MV-4-11 (cell line): ENCODE measurements at regions not wholly inside any gene's neighbourhood (a gene's known extent, or its start where the extent isn't known, plus 50 kb on each side); places are given as distances from the start of the nearest gene placed in this dataset.
"Not testable (repeated sequence)": the region's sequence is repeated elsewhere in the genome, so short reads cannot be mapped to it uniquely, and the experiment has no call there.

Experiments used
- DNase-seq: peaks from one replicate; lab custom pipeline; 2025; lab: John Stamatoyannopoulos, UW

DNA sequence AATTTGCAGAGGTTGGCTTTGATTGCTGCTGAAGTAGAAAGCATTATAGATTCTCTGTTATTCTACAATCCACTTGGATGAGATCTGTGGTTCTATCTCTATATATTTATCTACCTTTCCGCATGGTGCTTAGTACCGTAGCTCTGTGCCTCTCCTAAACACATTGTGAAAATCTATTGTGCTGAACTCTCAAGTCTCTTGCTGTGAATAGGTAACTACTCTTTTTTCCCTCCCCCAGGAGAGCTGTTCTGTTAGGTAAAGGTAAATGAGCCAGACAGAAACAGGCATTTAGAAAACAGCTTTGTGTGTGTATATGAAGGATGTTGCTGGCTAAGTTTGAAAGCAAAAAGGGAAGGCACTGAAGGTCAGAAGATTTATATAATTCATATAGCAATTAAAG is 112.6 kb downstream of the BRMS1L start:
- DNase-seq = no peak

DNA sequence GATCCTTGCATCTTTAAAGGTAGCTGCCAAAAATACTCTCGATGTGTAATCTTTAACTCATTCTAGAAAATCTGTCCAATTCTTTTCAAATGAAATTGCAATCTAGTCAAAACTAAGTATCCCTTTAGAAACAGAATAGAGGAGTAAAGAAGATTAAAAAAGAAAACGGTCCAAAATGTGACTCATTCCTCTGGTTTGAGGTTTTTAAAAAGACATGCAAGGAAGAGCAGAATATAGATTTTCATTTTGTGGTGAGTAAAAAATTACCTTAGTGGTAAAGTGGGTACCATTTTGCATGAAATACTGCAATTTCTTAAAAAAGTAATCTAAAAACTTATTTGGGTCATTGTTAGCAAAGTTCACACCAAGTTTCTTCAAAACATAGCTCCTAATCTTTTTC is 108.4 kb downstream of the BRMS1L start:
- peak; percentile 40 for DNase-seq

DNA sequence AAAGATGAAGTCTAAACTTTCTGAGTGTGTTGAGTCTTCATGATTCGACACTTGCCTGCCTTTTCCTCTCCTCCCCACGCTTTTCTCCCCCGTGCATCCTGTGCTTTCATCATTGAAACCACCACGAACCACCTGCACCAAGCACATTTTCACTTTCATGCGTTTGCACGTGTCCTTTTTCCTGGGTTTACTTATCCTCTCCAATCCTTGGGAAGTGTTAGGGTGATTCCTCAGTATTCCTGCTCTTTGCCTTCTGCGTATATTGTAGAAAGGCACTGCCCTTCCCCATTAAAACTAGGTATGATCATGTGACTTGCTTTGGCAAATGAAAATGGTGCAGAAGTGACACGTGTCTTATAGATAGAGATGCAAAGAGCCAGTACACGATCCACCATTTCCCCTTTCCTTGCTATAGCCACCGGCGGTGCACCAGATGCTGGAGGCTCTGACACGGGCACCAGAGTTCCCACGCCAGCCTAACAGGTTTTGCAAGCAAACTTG is 106.6 kb downstream of the BRMS1L start:
- peak; percentile 22 for DNase-seq

GRCh38 chr14:35932136-35932535 is 106.0 kb downstream of the BRMS1L start:
- no peak for DNase-seq

DNA sequence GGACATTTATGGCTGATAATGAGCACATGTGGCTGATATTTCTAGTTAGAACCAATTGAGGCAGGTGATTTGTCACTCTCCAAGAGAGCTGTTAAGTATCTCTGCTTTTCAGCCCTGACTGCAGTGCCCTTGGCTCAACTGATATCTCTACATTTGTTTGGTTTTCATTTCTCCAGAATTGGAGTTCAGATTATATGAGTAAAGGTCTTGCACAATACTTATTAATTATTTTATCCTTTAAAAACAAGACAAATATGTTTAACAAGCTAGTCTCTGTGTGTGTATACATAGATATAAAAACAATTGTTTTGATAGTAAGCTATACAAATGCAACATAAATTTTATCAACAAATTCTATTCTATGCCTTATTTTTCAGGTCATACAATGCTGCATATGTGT is 105.2 kb downstream of the BRMS1L start:
- DNase-seq = no peak

DNA sequence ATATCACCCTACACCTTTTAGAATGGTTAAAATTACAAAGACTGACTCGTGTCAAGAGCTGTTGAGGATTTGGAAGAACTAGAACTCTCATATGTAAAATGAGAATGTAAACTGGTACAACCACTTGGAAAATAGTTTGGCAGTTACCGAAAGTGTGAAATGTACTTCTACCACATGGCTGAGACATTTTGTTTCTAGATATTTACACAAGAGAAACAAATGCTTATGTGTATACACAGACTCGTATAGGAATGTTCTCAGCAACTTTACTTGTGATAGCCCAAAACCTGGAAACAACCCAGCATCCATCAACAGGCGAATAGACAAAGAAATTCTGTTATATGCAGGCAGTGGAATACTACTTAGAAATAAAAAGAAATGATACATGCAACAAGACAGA is 103.0 kb downstream of the BRMS1L start:
- no peak for DNase-seq

GRCh38 chr14:35927727-35928126 is 101.6 kb downstream of the BRMS1L start:
- DNase-seq = no peak

- DNase-seq = no peak
Observed at GRCh38 chr14:35925319-35925718, 99.2 kb downstream of the BRMS1L start.

DNA sequence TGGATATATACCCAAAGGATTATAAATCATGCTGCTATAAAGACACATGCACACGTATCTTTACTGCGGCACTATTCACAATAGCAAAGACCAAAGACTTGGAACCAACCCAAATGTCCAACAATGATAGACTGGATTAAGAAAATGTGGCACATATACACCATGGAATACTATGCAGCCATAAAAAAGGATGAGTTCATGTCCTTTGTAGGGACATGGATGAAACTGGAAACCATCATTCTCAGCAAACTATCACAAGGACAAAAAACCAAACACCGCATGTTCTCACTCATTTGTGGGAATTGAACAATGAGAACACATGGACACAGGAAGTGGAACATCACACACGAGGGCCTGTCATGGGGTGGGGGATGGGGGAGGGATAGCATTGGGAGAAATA is 96.5 kb downstream of the BRMS1L start:
- not testable (repeated sequence) for DNase-seq

GRCh38 chr14:35921745-35922144 is 95.6 kb downstream of the BRMS1L start:
- no peak for DNase-seq
